CD4-positive, alpha-beta memory T cell (primary cell): ENCODE measurements at regions not wholly inside any gene's neighbourhood (a gene's known extent, or its start where the extent isn't known, plus 50 kb on each side); places are given as distances from the start of the nearest gene placed in this dataset.
A peak's percentile ranks its signal among the peaks of the same experiment; 100 is the strongest.

Experiments
- CTCF ChIA-PET: fragments of 350-600 bp; sonication (Branson Sonifier 250); formaldehyde crosslinking; loops from one replicate; lab custom pipeline; 2021; ENCODE audit warnings: inconsistent platforms; ENCODE audit not compliant: partially characterized antibody; lab: Charles Lee
- POLR2A ChIA-PET: fragments of 350-600 bp; sonication (Branson Sonifier 250); formaldehyde crosslinking; loops from one replicate; lab custom pipeline; 2021; ENCODE audit not compliant: partially characterized antibody; lab: Charles Lee
- DNase-seq, 5 donors: peaks; one replicate each; pipeline versions ENCODE4 v3.0.0 to v3.0.0-alpha.2; 2020 to 2022; ENCODE audit warnings: mixed read lengths in 1 of 5
- H3K27ac ChIP-seq: one replicate; pipeline ENCODE4 v1.7.0; 2013; ENCODE audit warnings: low read depth, low read length
- H3K27me3 ChIP-seq: 2 replicates; pipeline ENCODE4 v1.7.0; 2013; ENCODE audit warnings: mild to moderate bottlenecking, low read length, moderate library complexity; ENCODE audit not compliant: insufficient read depth
- H3K36me3 ChIP-seq: 2 replicates; pipeline ENCODE4 v1.7.0; 2013; ENCODE audit warnings: mild to moderate bottlenecking, low read length, moderate library complexity; ENCODE audit not compliant: insufficient read depth
- H3K4me1 ChIP-seq: 2 replicates; pipeline ENCODE4 v1.7.0; 2013; ENCODE audit warnings: mild to moderate bottlenecking, low read length, moderate library complexity; ENCODE audit not compliant: insufficient read depth
- H3K4me3 ChIP-seq, 2 donors: one replicate each; pipeline ENCODE4 v1.7.0; 2013; ENCODE audit warnings: low read length in 2 of 2, mild to moderate bottlenecking in 1 of 2
- H3K9me3 ChIP-seq, 2 donors: one replicate each; pipeline ENCODE4 v1.7.0; 2013; ENCODE audit warnings: low read length in 2 of 2, control low read depth in 1 of 2; ENCODE audit not compliant: control insufficient read depth in 1 of 2
- H3K27ac Mint-ChIP-seq, 7 donors: one replicate each; pipeline ENCODE4 v1.8.0; 2020 to 2021; ENCODE audit warnings: mixed read lengths in 7 of 7, mild to moderate bottlenecking in 6 of 7, inconsistent platforms in 3 of 7, moderate library complexity in 3 of 7
- H3K27me3 Mint-ChIP-seq, 2 donors: one replicate each; pipeline ENCODE4 v1.8.0; 2020 to 2021; ENCODE audit warnings: mixed read lengths in 2 of 2
- H3K36me3 Mint-ChIP-seq, 2 donors: one replicate each; pipeline ENCODE4 v1.8.0; 2020 to 2021; ENCODE audit warnings: mixed read lengths in 2 of 2, inconsistent platforms in 1 of 2, mild to moderate bottlenecking in 1 of 2
- H3K4me1 Mint-ChIP-seq, 4 donors: one replicate each; pipeline ENCODE4 v1.8.0; 2020 to 2021; ENCODE audit warnings: mixed read lengths in 4 of 4, mild to moderate bottlenecking in 1 of 4
- H3K4me3 Mint-ChIP-seq, 8 donors: one replicate each; pipeline ENCODE4 v1.8.0; 2020 to 2021; ENCODE audit warnings: mixed read lengths in 8 of 8, mild to moderate bottlenecking in 7 of 8, moderate library complexity in 6 of 8, inconsistent platforms in 3 of 8
- H3K9me3 Mint-ChIP-seq, 8 donors: one replicate each; pipeline ENCODE4 v1.8.0; 2020 to 2021; ENCODE audit warnings: mixed read lengths in 8 of 8, mild to moderate bottlenecking in 5 of 8, inconsistent platforms in 3 of 8, moderate library complexity in 1 of 8
- intact Hi-C: fragments of 100-400 bp; cut with micrococcal nuclease; formaldehyde crosslinking; loops from one replicate; pipeline ENCODE4 v1.15.1; 2023

DNA sequence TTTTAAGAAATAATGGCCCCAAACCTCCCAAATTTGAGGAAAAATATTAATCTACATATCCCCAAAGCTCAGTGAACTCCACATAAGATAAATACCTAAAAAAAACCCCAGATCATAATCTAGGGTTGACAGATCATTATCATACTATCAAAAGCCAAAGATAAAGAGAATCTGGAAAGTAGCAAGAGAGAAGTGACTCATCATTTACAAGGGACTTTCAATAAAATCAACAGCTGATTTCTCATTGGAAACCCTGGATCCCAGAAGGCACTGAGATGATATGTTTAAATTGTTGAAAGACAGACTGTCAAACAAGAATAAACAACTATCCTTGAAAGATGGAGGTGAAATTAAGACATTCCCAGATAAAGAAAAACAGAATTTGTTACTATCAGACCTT lies 199.3 kb downstream of the KCNRG start:
- CTCF ChIA-PET = interaction anchor here (1.6 kb wide), 1 partner anchor 217 kb away, joined by 4 read pairs; the partner anchor contains the start of gene TRIM13
- peak overlapping the region in 3 of 7 donors; percentile 6 to 65 (median 41) for H3K27ac Mint-ChIP-seq
- intact Hi-C loops = no loop called here

DNA sequence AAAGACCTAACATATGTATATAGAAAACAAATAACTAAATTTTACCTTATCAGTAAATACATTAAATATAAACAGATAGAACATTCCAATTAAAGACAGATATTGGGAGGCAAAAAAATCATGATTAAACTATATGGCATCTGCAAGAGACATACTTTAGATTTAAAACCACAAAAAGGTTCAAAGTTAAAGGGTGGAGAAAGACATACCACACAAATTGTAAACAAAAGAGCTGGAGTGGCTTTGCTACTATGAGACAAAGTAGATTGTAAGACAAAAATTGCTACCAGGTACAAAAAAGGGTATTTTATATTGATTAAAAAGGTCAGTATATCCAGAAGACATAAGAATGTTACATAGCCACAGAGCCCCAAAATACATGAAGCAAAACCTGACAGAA lies 200.2 kb downstream of the KCNRG start:
- peaks cover 2 to 46% (median 28%) of the 10 kb centered on the region in 8 donors for H3K9me3 Mint-ChIP-seq
- H3K36me3 ChIP-seq = no peaks in the 10 kb centered on the region
- ChIA-PET CTCF (interaction anchor here (1.6 kb wide), 1 partner anchor 218 kb away, joined by 4 read pairs; the partner anchor contains the start of gene TRIM13), POLR2A (no interaction called here)
- no peak overlapping the region for H3K4me3 ChIP-seq
- no peaks in the 10 kb centered on the region for H3K27me3 ChIP-seq
- no peak overlapping the region for H3K27ac ChIP-seq
- peaks cover 0 to 12% of the 10 kb centered on the region in 2 donors for H3K9me3 ChIP-seq
- H3K4me3 Mint-ChIP-seq = peak overlapping the region in 6 of 8 donors; percentile 1 to 58 (median 21)
- H3K4me1 ChIP-seq = peaks cover 18% of the 10 kb centered on the region
- peaks cover 16 to 24% (median 21%) of the 10 kb centered on the region in 4 donors for H3K4me1 Mint-ChIP-seq
- H3K27ac Mint-ChIP-seq = peak overlapping the region in 3 of 7 donors; percentile 3 to 67 (median 51)
- H3K36me3 Mint-ChIP-seq = peaks cover 19% of the 10 kb centered on the region in 2 donors
- intact Hi-C loops = loop anchor here (5.0 kb wide), 1 partner anchor 42 kb away; no protein-coding TSS in a partner anchor
- no peak for DNase-seq
- H3K27me3 Mint-ChIP-seq = no peaks in the 10 kb centered on the region

More for the DNA sequence above, 199.3 kb downstream of the KCNRG start:
- Mint-ChIP-seq H3K9me3 (peaks cover 2 to 46% (median 28%) of the 10 kb centered on the region in 8 donors), H3K4me3 (peak overlapping the region in 4 of 8 donors; percentile 18 to 36 (median 25)), H3K4me1 (peaks cover 15 to 24% (median 20%) of the 10 kb centered on the region in 4 donors), H3K36me3 (peaks cover 19% of the 10 kb centered on the region in 2 donors), H3K27me3 (no peaks in the 10 kb centered on the region)
- peaks cover 18% of the 10 kb centered on the region for H3K4me1 ChIP-seq
- H3K27ac ChIP-seq = no peak overlapping the region
- peak in 1 of 5 donors; percentile 12 for DNase-seq
- POLR2A ChIA-PET = interaction anchor here (1.6 to 2.4 kb wide), 2 partner anchors 9 to 16 kb away, joined by 6 to 8 read pairs; no protein-coding TSS in a partner anchor
- no peak overlapping the region for H3K4me3 ChIP-seq
- no peaks in the 10 kb centered on the region for H3K27me3 ChIP-seq
- peaks cover 0 to 12% of the 10 kb centered on the region in 2 donors for H3K9me3 ChIP-seq
- no peaks in the 10 kb centered on the region for H3K36me3 ChIP-seq

DNA sequence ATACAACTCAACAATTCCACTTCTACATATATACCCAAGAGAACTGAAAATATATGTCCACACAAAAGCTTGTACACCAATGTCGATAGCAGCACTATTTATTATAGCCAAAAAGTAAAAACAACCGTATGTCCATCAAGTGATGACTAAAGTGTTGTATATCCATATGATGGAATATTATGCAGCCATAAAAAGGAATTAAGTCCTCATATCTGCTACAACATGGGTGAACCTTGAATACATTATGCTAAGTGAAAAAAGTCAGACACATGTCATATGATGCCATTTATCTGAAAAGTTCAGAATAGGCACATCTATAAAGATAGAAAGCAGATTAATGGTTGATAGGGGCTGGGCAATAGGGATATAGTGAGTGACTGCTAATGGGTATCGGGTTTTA lies 204.5 kb downstream of the KCNRG start:
- peaks cover 0 to 26% (median 15%) of the 10 kb centered on the region in 8 donors for H3K9me3 Mint-ChIP-seq
- CTCF ChIA-PET = no interaction called here

DNA sequence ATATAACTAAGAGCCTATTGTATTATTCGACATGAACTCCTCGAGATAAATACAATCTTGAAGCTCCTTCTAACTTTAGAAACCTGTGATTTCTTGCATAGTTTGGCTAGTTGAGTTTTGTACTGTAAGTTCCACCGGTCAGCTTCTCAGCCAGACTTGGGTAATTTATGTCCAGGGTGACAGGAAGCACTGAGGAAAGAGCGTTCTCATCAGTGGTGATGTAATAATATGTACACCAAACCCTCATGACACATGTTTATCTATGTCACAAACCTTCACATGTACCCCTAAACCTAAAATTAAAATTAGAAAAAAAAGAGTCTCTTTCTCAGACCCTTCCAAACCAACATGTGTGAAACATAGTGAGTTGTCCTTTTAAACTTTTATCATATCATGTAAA lies 205.7 kb downstream of the KCNRG start:
- intact Hi-C loops = no loop called here
- Mint-ChIP-seq H3K36me3 (peaks cover 9 to 12% of the 10 kb centered on the region in 2 donors), H3K27me3 (peaks cover 2 to 5% of the 10 kb centered on the region in 2 donors), H3K9me3 (peaks cover 0 to 19% (median 14%) of the 10 kb centered on the region in 8 donors), H3K27ac (peak overlapping the region in 1 of 7 donors; percentile 39), H3K4me1 (peaks cover 18 to 42% (median 32%) of the 10 kb centered on the region in 4 donors), H3K4me3 (peak overlapping the region in 2 of 8 donors; percentile 36 to 68)
- POLR2A ChIA-PET = interaction anchor here (1.0 to 7.3 kb wide), 2 partner anchors 15 to 96 kb away, joined by 3 to 52 read pairs; no protein-coding TSS in a partner anchor
- H3K4me3 ChIP-seq = no peak overlapping the region
- peaks cover 0 to 3% of the 10 kb centered on the region in 2 donors for H3K9me3 ChIP-seq
- no peaks in the 10 kb centered on the region for H3K36me3 ChIP-seq
- no peaks in the 10 kb centered on the region for H3K27me3 ChIP-seq
- CTCF ChIA-PET = no interaction called here
- peaks cover 27% of the 10 kb centered on the region for H3K4me1 ChIP-seq
- no peak for DNase-seq
- no peak overlapping the region for H3K27ac ChIP-seq

More for the DNA sequence above, 204.5 kb downstream of the KCNRG start:
- H3K4me3 ChIP-seq = no peak overlapping the region
- H3K4me1 ChIP-seq = peaks cover 38% of the 10 kb centered on the region
- no peaks in the 10 kb centered on the region for H3K36me3 ChIP-seq
- no peaks in the 10 kb centered on the region for H3K27me3 ChIP-seq
- DNase-seq = no peak
- Mint-ChIP-seq H3K36me3 (peaks cover 9 to 13% of the 10 kb centered on the region in 2 donors), H3K27me3 (peaks cover 2 to 5% of the 10 kb centered on the region in 2 donors), H3K4me1 (peaks cover 25 to 49% (median 38%) of the 10 kb centered on the region in 4 donors), H3K27ac (no peak overlapping the region), H3K4me3 (no peak overlapping the region)
- POLR2A ChIA-PET = interaction anchor here (1.0 kb wide), 1 partner anchor 95 kb away, joined by 3 read pairs; no protein-coding TSS in a partner anchor
- H3K27ac ChIP-seq = no peak overlapping the region
- intact Hi-C loops = loop anchor here (5.0 kb wide), 1 partner anchor 38 kb away; no protein-coding TSS in a partner anchor
- peaks cover 0 to 3% of the 10 kb centered on the region in 2 donors for H3K9me3 ChIP-seq

GRCh38 chr13:50222569-50223332 lies 207.5 kb downstream of the KCNRG start:
- intact Hi-C loops = no loop called here
- Histone ChIP-seq H3K4me1 (peaks cover 36% of the 10 kb centered on the region), H3K9me3 (no peaks in the 10 kb centered on the region), H3K27ac (no peak overlapping the region), H3K36me3 (no peaks in the 10 kb centered on the region), H3K4me3 (no peak overlapping the region), H3K27me3 (no peaks in the 10 kb centered on the region)
- H3K27me3 Mint-ChIP-seq = peaks cover 2 to 5% of the 10 kb centered on the region in 2 donors
- DNase-seq = peak; percentile 15 to 57 (median 21)
- peaks cover 30 to 53% (median 44%) of the 10 kb centered on the region in 4 donors for H3K4me1 Mint-ChIP-seq
- peaks cover 0 to under 1% (median 0%) of the 10 kb centered on the region in 8 donors for H3K9me3 Mint-ChIP-seq
- peak overlapping the region; percentile 52 to 85 (median 78) for H3K4me3 Mint-ChIP-seq
- H3K27ac Mint-ChIP-seq = peak overlapping the region in 6 of 7 donors; percentile 40 to 95 (median 84)
- H3K36me3 Mint-ChIP-seq = peaks cover 0 to 7% of the 10 kb centered on the region in 2 donors
- ChIA-PET POLR2A (interaction anchor here (0.7 to 7.3 kb wide), 6 partner anchors 8 to 98 kb away, joined by 3 to 52 read pairs (median 4); no protein-coding TSS in a partner anchor), CTCF (no interaction called here)

- no peak for DNase-seq
- Histone ChIP-seq H3K9me3 (no peaks in the 10 kb centered on the region), H3K27ac (no peak overlapping the region), H3K4me1 (peaks cover 44% of the 10 kb centered on the region), H3K36me3 (no peaks in the 10 kb centered on the region), H3K4me3 (no peak overlapping the region), H3K27me3 (no peaks in the 10 kb centered on the region)
- peak overlapping the region in 1 of 7 donors; percentile 43 for H3K27ac Mint-ChIP-seq
- peaks cover 35 to 62% (median 54%) of the 10 kb centered on the region in 4 donors for H3K4me1 Mint-ChIP-seq
- CTCF ChIA-PET = interaction anchor here (0.8 kb wide), 1 partner anchor 12 kb away, joined by 3 read pairs; no protein-coding TSS in a partner anchor
- peaks cover 0 to 3% of the 10 kb centered on the region in 2 donors for H3K36me3 Mint-ChIP-seq
- H3K9me3 Mint-ChIP-seq = no peaks in the 10 kb centered on the region
- no peak overlapping the region for H3K4me3 Mint-ChIP-seq
- intact Hi-C loops = no loop called here
- POLR2A ChIA-PET = interaction anchor here (2.1 to 7.3 kb wide), 3 partner anchors 10 to 144 kb away, joined by 6 to 52 read pairs (median 13); no protein-coding TSS in a partner anchor
- H3K27me3 Mint-ChIP-seq = peaks cover 2 to 5% of the 10 kb centered on the region in 2 donors
These were observed 209.3 kb downstream of the KCNRG start for GRCh38 chr13:50224534-50224933.
